ENCODE measurements at regions not wholly inside any gene's neighbourhood (a gene's known extent, or its start where the extent isn't known, plus 50 kb on each side); places are given as distances from the start of the nearest gene placed in this dataset.
A peak's percentile ranks its signal among the peaks of the same experiment; 100 is the strongest.

- Histone ChIP-seq H3K18ac (ENCODE audit: extremely low read depth, low read length) (peak overlapping the region; percentile 71; the same call in 1 of the 2 replicates), H2AFZ (ENCODE audit: low read length) (peak overlapping the region; percentile 51; the same call in 1 of the 2 replicates), H3K79me2 (ENCODE audit: control insufficient read depth in 1 of 2, insufficient read depth in 2 of 2, low read length in 2 of 2) (no peaks in the 10 kb centered on the region), H3K27ac (ENCODE audit: low read depth, low read length) (no peak overlapping the region), H2BK12ac (ENCODE audit: low read depth, low read length) (peak overlapping the region; percentile 50; the same call in 1 of the 2 replicates), H3K27me3 (replicated peaks in 1 of 4; ENCODE audit: control insufficient read depth in 3 of 4, extremely low read depth in 1 of 4, insufficient read depth in 3 of 4, low read length in 3 of 4) (no peaks in the 10 kb centered on the region; a peak in 1 of 7 replicates), H3K14ac (ENCODE audit: insufficient read length) (no peak overlapping the region), H4K20me1 (replicated peaks in 1 of 2; ENCODE audit: control insufficient read depth in 1 of 2, insufficient read depth in 2 of 2, low read length in 2 of 2) (no peaks in the 10 kb centered on the region), H3K4me2 (ENCODE audit: insufficient read depth in 1 of 2, low read depth in 2 of 2, low read length in 2 of 2) (peak overlapping the region in 1 of 2 experiments; percentile 31; a peak in 2 of 4 replicates), H3K23me2 (ENCODE audit: low read depth, low read length) (0 out of 2 replicates have a peak, but pooled peaks cover 2% of the 10 kb centered on the region), H2BK15ac (ENCODE audit: low read length) (peak overlapping the region; percentile 16; the same call in 1 of the 2 replicates), H3K79me1 (ENCODE audit: low read depth, low read length) (no peaks in the 10 kb centered on the region), H3K4ac (replicated peaks; ENCODE audit: insufficient read length, low read depth, low read length) (no peak overlapping the region), H2BK120ac (replicated peaks; ENCODE audit: low read depth, low read length) (no peak overlapping the region), H3K23ac (ENCODE audit: insufficient read length) (no peak overlapping the region), H3K4me3 (ENCODE audit: extremely low read depth in 1 of 4, insufficient read depth in 2 of 4, low read depth in 3 of 4, low read length in 4 of 4) (no peak overlapping the region), H3K36me3 (ENCODE audit: control insufficient read depth in 2 of 4, insufficient read depth in 4 of 4, low read length in 3 of 4) (no peaks in the 10 kb centered on the region), H4K91ac (replicated peaks; ENCODE audit: insufficient read length, low read length) (peak overlapping the region; percentile 39), H3K9ac (replicated peaks in 1 of 4; ENCODE audit: extremely low read depth in 1 of 4, low read depth in 3 of 4, low read length in 3 of 4) (no peak overlapping the region), H4K8ac (ENCODE audit: extremely low read depth, insufficient read depth, low read length) (peak overlapping the region; percentile 62; the same call in 1 of the 2 replicates), H3K56ac (replicated peaks; ENCODE audit: insufficient read length, low read depth, low read length) (peak overlapping the region; percentile 5), H2BK20ac (ENCODE audit: low read length) (no peak overlapping the region), H2BK5ac (ENCODE audit: low read depth, low read length) (peak overlapping the region; percentile 9; the same call in 1 of the 2 replicates), H2AK5ac (ENCODE audit: low read depth, low read length) (no peak overlapping the region), H4K5ac (ENCODE audit: insufficient read length, low read depth, low read length) (no peak overlapping the region), H3K4me1 (replicated peaks in 1 of 4; ENCODE audit: control insufficient read depth in 3 of 4, insufficient read depth in 4 of 4, low read length in 3 of 4) (peaks cover 0 to 16% (median 12%) of the 10 kb centered on the region in 4 experiments; a peak in 6 of 7 replicates), H3K9me3 (ENCODE audit: insufficient read depth in 2 of 2, low read depth in 1 of 2, low read length in 1 of 2) (no peaks in the 10 kb centered on the region)
- TF ChIP-seq HDAC6 (IDR thresholded peaks at IDR 0.05; ENCODE audit: low read depth, low read length), result no peak
- TF ChIP-seq TCF12 (IDR thresholded peaks at IDR 0.05; ENCODE audit: low read depth, low read length), result no peak
- 53% methylated on average over 18 of the region's 19 CpGs; no CpG with 5 or more reads in 1 of the 2 experiments for WGBS, 2 experiments (ENCODE audit: extremely low coverage in 1 of 2, insufficient coverage in 1 of 2, insufficient read length in 1 of 2, insufficient replicate concordance in 2 of 2, low coverage in 1 of 2, low lambda C conversion rate in 2 of 2, missing lambda C conversion rate in 1 of 2)
- peak in 1 of 2 experiments; percentile 60 for DNase-seq (ENCODE audit: low read depth in 1 of 2, low spot score in 2 of 2)
- POLR2A ChIA-PET (ENCODE audit: partially characterized antibody), result interaction anchor here (0.6 to 1.5 kb wide), 7 partner anchors 10 to 47 kb away, joined by 3 to 6 read pairs (median 3); no protein-coding TSS in a partner anchor
- CTCF ChIA-PET (ENCODE audit: partially characterized antibody), result interaction anchor here (0.6 to 5.9 kb wide), 22 partner anchors 9 to 1586 kb away, joined by 3 to 38 read pairs (median 4); no protein-coding TSS in a partner anchor
- no peak for FAIRE-seq
These were observed 69.4 kb upstream of the DAB2IP start for GRCh38 chr9:121581786-121582600.
